ENCODE measurements at regions not wholly inside any gene's neighbourhood (a gene's known extent, or its start where the extent isn't known, plus 50 kb on each side); places are given as distances from the start of the nearest gene placed in this dataset.

GRCh38 chr15:57827021-57827420, 120.5 kb downstream of the POLR2M start:
- H4K91ac ChIP-seq (ENCODE audit: insufficient read length, low read depth, low read length): no peak overlapping the region
- H3T11ph ChIP-seq (ENCODE audit: low read length): no peak overlapping the region
- H3K23ac ChIP-seq (ENCODE audit: insufficient read length, low read depth, low read length): no peak overlapping the region
- no peak overlapping the region for H3K4me2 ChIP-seq (ENCODE audit: insufficient read depth, insufficient read length, low read length)
- no peak overlapping the region for H2BK12ac ChIP-seq (ENCODE audit: insufficient read length, low read depth, low read length)
- no peak overlapping the region for H3K4me3 Mint-ChIP-seq
- no peaks in the 10 kb centered on the region for H3K79me1 ChIP-seq (ENCODE audit: insufficient read depth, low read depth, low read length, poor library complexity, severe bottlenecking)
- no peak overlapping the region for H3K14ac ChIP-seq (ENCODE audit: insufficient read depth, low read length)
- H3K79me2 ChIP-seq (ENCODE audit: insufficient read depth, low read length): no peaks in the 10 kb centered on the region
- H4K20me1 ChIP-seq (ENCODE audit: control insufficient read depth, insufficient read depth, insufficient read length): no peaks in the 10 kb centered on the region
- H2BK120ac ChIP-seq (ENCODE audit: low read depth, low read length, poor library complexity, severe bottlenecking): no peak overlapping the region
- H2BK15ac ChIP-seq (ENCODE audit: low read depth, low read length): no peak overlapping the region
- H3K18ac ChIP-seq (ENCODE audit: insufficient read length, low read depth, low read length): no peak overlapping the region
- no peak overlapping the region for H4K5ac ChIP-seq (ENCODE audit: insufficient read length, low read depth, low read length)
- peaks cover 3% of the 10 kb centered on the region for H3K27me3 Mint-ChIP-seq (ENCODE audit: low read depth)
- TF ChIP-seq, protein P1, sequence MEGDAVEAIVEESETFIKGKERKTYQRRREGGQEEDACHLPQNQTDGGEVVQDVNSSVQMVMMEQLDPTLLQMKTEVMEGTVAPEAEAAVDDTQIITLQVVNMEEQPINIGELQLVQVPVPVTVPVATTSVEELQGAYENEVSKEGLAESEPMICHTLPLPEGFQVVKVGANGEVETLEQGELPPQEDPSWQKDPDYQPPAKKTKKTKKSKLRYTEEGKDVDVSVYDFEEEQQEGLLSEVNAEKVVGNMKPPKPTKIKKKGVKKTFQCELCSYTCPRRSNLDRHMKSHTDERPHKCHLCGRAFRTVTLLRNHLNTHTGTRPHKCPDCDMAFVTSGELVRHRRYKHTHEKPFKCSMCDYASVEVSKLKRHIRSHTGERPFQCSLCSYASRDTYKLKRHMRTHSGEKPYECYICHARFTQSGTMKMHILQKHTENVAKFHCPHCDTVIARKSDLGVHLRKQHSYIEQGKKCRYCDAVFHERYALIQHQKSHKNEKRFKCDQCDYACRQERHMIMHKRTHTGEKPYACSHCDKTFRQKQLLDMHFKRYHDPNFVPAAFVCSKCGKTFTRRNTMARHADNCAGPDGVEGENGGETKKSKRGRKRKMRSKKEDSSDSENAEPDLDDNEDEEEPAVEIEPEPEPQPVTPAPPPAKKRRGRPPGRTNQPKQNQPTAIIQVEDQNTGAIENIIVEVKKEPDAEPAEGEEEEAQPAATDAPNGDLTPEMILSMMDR (conservative IDR thresholded peaks at IDR 0.05): no peak
- WGBS (ENCODE audit: extremely low coverage, insufficient read length, low lambda C conversion rate): no CpG with 5 or more reads among the region's 5 CpGs
- no peak overlapping the region for H3K9ac ChIP-seq (ENCODE audit: extremely low read depth, insufficient read length, low read length)
- H2BK5ac ChIP-seq (ENCODE audit: insufficient read length, low read length): no peak overlapping the region
- no peak overlapping the region for H3K4ac ChIP-seq (ENCODE audit: low read depth, low read length)
- H2BK20ac ChIP-seq (ENCODE audit: low read depth, low read length, poor library complexity, severe bottlenecking): no peak overlapping the region
- H3K27ac ChIP-seq (ENCODE audit: insufficient read length, low read depth, low read length): no peak overlapping the region
- no peaks in the 10 kb centered on the region for H3K9me3 ChIP-seq (ENCODE audit: control insufficient read depth, low read depth, low read length)
- H3K56ac ChIP-seq (ENCODE audit: insufficient read length, low read depth, low read length): no peak overlapping the region
- H3K4me1 Mint-ChIP-seq: no peaks in the 10 kb centered on the region
- DNase-seq: no peak
- no peak overlapping the region for H3K27ac Mint-ChIP-seq
- H3K36me3 Mint-ChIP-seq (ENCODE audit: insufficient read depth in 1 of 3, low read depth in 3 of 3): no peaks in the 10 kb centered on the region
- H3K27me3 ChIP-seq (ENCODE audit: insufficient read depth, low read length): no peaks in the 10 kb centered on the region
- H3K4me1 ChIP-seq (ENCODE audit: insufficient read depth, low read length): no peaks in the 10 kb centered on the region
- no peak overlapping the region for H2AFZ ChIP-seq (ENCODE audit: low read length)
- H3K23me2 ChIP-seq (ENCODE audit: insufficient read length, low read depth, low read length, poor library complexity, severe bottlenecking): no peaks in the 10 kb centered on the region
- no peak overlapping the region for H4K8ac ChIP-seq (replicated peaks; ENCODE audit: insufficient read length, low read depth, low read length)
- no peaks in the 10 kb centered on the region for H3K9me3 Mint-ChIP-seq
- H2AK5ac ChIP-seq (ENCODE audit: insufficient read length, low read length): no peak overlapping the region
